Smooth muscle cell (in vitro differentiated cells): ENCODE measurements at regions not wholly inside any gene's neighbourhood (a gene's known extent, or its start where the extent isn't known, plus 50 kb on each side); places are given as distances from the start of the nearest gene placed in this dataset.
A peak's percentile ranks its signal among the peaks of the same experiment; 100 is the strongest.

Experiments
- DNase-seq: peaks from one replicate; lab custom pipeline; 2025; ENCODE audit not compliant: unreplicated experiment; lab: John Stamatoyannopoulos, UW
- H2AFZ ChIP-seq: fragments of 200-600 bp; sonication (generic); 2 replicates; pipeline ENCODE4 v1.6.0; 2016; ENCODE audit warnings: antibody characterized with exemption, low read depth, mild to moderate bottlenecking
- H3F3A ChIP-seq: fragments of 200-600 bp; sonication (generic); 2 replicates; pipeline ENCODE4 v1.6.0; 2017; ENCODE audit warnings: antibody characterized with exemption, low read depth
- H3K27ac ChIP-seq: fragments of 200-600 bp; sonication (generic); 2 replicates; pipeline ENCODE4 v1.5.1; 2016; ENCODE audit warnings: low read depth, mild to moderate bottlenecking
- H3K27me3 ChIP-seq: fragments of 200-600 bp; sonication (generic); 2 replicates; pipeline ENCODE4 v1.6.1; 2016; ENCODE audit warnings: low read depth, mild to moderate bottlenecking
- H3K36me3 ChIP-seq: fragments of 200-600 bp; sonication (generic); 2 replicates; pipeline ENCODE4 v1.5.1; 2016; ENCODE audit warnings: low read depth
- H3K4me1 ChIP-seq: fragments of 200-600 bp; sonication (generic); 2 replicates; pipeline ENCODE4 v1.5.1; 2016; ENCODE audit warnings: low read depth
- H3K4me2 ChIP-seq: fragments of 200-600 bp; sonication (generic); 2 replicates; pipeline ENCODE4 v1.6.0; 2016; ENCODE audit warnings: mild to moderate bottlenecking
- H3K4me3 ChIP-seq: fragments of 200-600 bp; sonication (generic); 2 replicates; pipeline ENCODE4 v1.5.1; 2016; ENCODE audit warnings: mild to moderate bottlenecking
- H3K79me2 ChIP-seq: fragments of 200-600 bp; sonication (generic); 2 replicates; pipeline ENCODE4 v1.6.0; 2016; ENCODE audit warnings: low read depth, mild to moderate bottlenecking
- H3K9ac ChIP-seq: fragments of 200-600 bp; sonication (generic); 2 replicates; pipeline ENCODE4 v1.6.0; 2016; ENCODE audit warnings: low read depth
- H3K9me3 ChIP-seq: fragments of 200-600 bp; sonication (generic); replicated peaks from 2 replicates; pipeline ENCODE4 v1.5.1; 2016; ENCODE audit warnings: low read depth
- H4K20me1 ChIP-seq: fragments of 200-600 bp; sonication (generic); 2 replicates; pipeline ENCODE4 v1.6.0; 2016; ENCODE audit warnings: low read depth
- CTCF ChIP-seq: fragments of 200-600 bp; sonication (generic); IDR thresholded peaks from 2 replicates; pipeline ENCODE4 v1.5.1; 2017; ENCODE audit warnings: borderline replicate concordance, mild to moderate bottlenecking, antibody characterized with exemption; ENCODE audit not compliant: insufficient read depth, poor library complexity, severe bottlenecking
- whole genome bisulfite sequencing: methylation state at CpG from one replicate; pipeline ENCODE4 v1.1.7; 2016; ENCODE audit warnings: low lambda C conversion rate; 5-methylcytosine and 5-hydroxymethylcytosine counted together

GRCh38 chr1:208496467-208497371 is 252.5 kb upstream of the PLXNA2 start:
- H3K4me1 ChIP-seq, result peaks cover 13% of the 10 kb centered on the region
- 89% methylated on average over 12 of the region's 12 CpGs for WGBS
- no peaks in the 10 kb centered on the region for H3K27me3 ChIP-seq
- no peak overlapping the region for H3K9ac ChIP-seq
- H3K27ac ChIP-seq, result no peak overlapping the region
- H3K4me3 ChIP-seq, result no peak overlapping the region
- no peak overlapping the region for H2AFZ ChIP-seq
- no peaks in the 10 kb centered on the region for H3K79me2 ChIP-seq
- DNase-seq, result no peak
- no peak for TF ChIP-seq CTCF
- H3K4me2 ChIP-seq, result no peak overlapping the region
- peaks cover 4% of the 10 kb centered on the region for H3F3A ChIP-seq
- no peaks in the 10 kb centered on the region for H3K9me3 ChIP-seq
- no peaks in the 10 kb centered on the region for H4K20me1 ChIP-seq
- peaks cover 2% of the 10 kb centered on the region for H3K36me3 ChIP-seq

GRCh38 chr1:208497866-208498541 is 253.8 kb upstream of the PLXNA2 start:
- DNase-seq, result no peak
- Histone ChIP-seq H3F3A (peaks cover 4% of the 10 kb centered on the region), H3K9me3 (no peaks in the 10 kb centered on the region), H2AFZ (peak overlapping the region; percentile 35), H3K4me1 (peaks cover 13% of the 10 kb centered on the region), H3K9ac (no peak overlapping the region), H3K36me3 (peaks cover 2% of the 10 kb centered on the region), H3K4me3 (no peak overlapping the region), H3K4me2 (peak overlapping the region; percentile 66), H3K27ac (peak overlapping the region; percentile 58), H4K20me1 (no peaks in the 10 kb centered on the region), H3K27me3 (no peaks in the 10 kb centered on the region), H3K79me2 (no peaks in the 10 kb centered on the region)
- WGBS, result 10% methylated on average over 4 of the region's 4 CpGs
- TF ChIP-seq CTCF, result no peak

- TF ChIP-seq CTCF, result no peak
- Histone ChIP-seq H3K9ac (no peak overlapping the region), H3K4me3 (no peak overlapping the region), H3K4me2 (no peak overlapping the region), H3K36me3 (no peaks in the 10 kb centered on the region), H3F3A (peaks cover 4% of the 10 kb centered on the region), H2AFZ (no peak overlapping the region), H3K27me3 (no peaks in the 10 kb centered on the region), H3K4me1 (peaks cover 13% of the 10 kb centered on the region), H3K27ac (no peak overlapping the region), H3K9me3 (no peaks in the 10 kb centered on the region), H3K79me2 (no peaks in the 10 kb centered on the region), H4K20me1 (no peaks in the 10 kb centered on the region)
- 87% methylated on average over 3 of the region's 3 CpGs for WGBS
- DNase-seq, result no peak
Measured at GRCh38 chr1:208499026-208499425, 254.8 kb upstream of the PLXNA2 start.
